SK-N-SH (cell line): ENCODE measurements at regions not wholly inside any gene's neighbourhood (a gene's known extent, or its start where the extent isn't known, plus 50 kb on each side); places are given as distances from the start of the nearest gene placed in this dataset.

Experiments used
- CTCF ChIA-PET: fragments of 300-600, 350-600 bp; formaldehyde crosslinking; extraction: SDS; loops from one replicate; lab custom pipeline; 2021; lab: Yijun Ruan, JAX
- POLR2A ChIA-PET: fragments of 350-600 bp; sonication (Branson Sonifier 250); formaldehyde crosslinking; extraction: SDS; loops from one replicate; lab custom pipeline; 2020; ENCODE audit warnings: antibody characterized with exemption, inconsistent platforms; lab: Yijun Ruan, JAX
- DNase-seq: peaks from one replicate; pipeline ENCODE4 v3.0.0; 2012
- H2AFZ ChIP-seq: fragments of 200-600 bp; sonication (generic); 2 replicates; pipeline ENCODE4 v1.8.1; 2016; ENCODE audit warnings: antibody characterized with exemption, mild to moderate bottlenecking, low read depth
- H3F3A ChIP-seq: fragments of 200-600 bp; sonication (generic); replicated peaks from 2 replicates; pipeline ENCODE3; 2016; ENCODE audit warnings: antibody characterized with exemption, mild to moderate bottlenecking; ENCODE audit not compliant: insufficient read depth
- H3K27ac ChIP-seq, 2 experiments: fragments of 200-500 bp in 1 of 2; fragments of 200-600 bp in 1 of 2; sonication (Bioruptor generic) in 1 of 2; sonication (generic), shearing (Covaris generic) in 1 of 2; 2 replicates each; pipeline versions ENCODE4 v1.5.1 to v1.6.1; 2014 to 2016; ENCODE audit warnings: low read depth in 2 of 2, inconsistent platforms in 1 of 2, low read length in 1 of 2, mild to moderate bottlenecking in 1 of 2, mixed read lengths in 1 of 2
- H3K27me3 ChIP-seq: fragments of 200-600 bp; sonication (generic), shearing (Covaris generic); 2 replicates; pipeline ENCODE4 v1.6.1; 2016; ENCODE audit warnings: mixed run types; ENCODE audit not compliant: insufficient read depth
- H3K36me3 ChIP-seq, 2 experiments: fragments of 200-500 bp in 1 of 2; fragments of 200-600 bp in 1 of 2; sonication (Bioruptor generic) in 1 of 2; sonication (generic) in 1 of 2; replicated peaks in 1 of 2; 2 replicates each; pipeline versions ENCODE3 to v1.5.1; 2014 to 2016; ENCODE audit warnings: low read length in 1 of 2, mild to moderate bottlenecking in 1 of 2; ENCODE audit not compliant: insufficient read depth in 2 of 2, control insufficient read depth in 1 of 2
- H3K4me1 ChIP-seq, 2 experiments: fragments of 200-500 bp in 1 of 2; fragments of 200-600 bp in 1 of 2; sonication (Bioruptor generic) in 1 of 2; sonication (generic), shearing (Covaris generic) in 1 of 2; 2 replicates each; pipeline versions ENCODE4 v1.5.1 to v1.6.1; 2014 to 2016; ENCODE audit warnings: low read depth in 1 of 2, low read length in 1 of 2, mixed run types in 1 of 2; ENCODE audit not compliant: insufficient read depth in 2 of 2, control insufficient read depth in 1 of 2
- H3K4me2 ChIP-seq: fragments of 200-600 bp; sonication (generic), shearing (Covaris generic); 2 replicates; pipeline ENCODE4 v1.6.1; 2017; ENCODE audit warnings: mixed run types
- H3K4me3 ChIP-seq, 2 experiments: fragments of 200-500 bp in 1 of 2; fragments of 200-600 bp in 1 of 2; sonication (Bioruptor generic) in 1 of 2; sonication (generic), shearing (Covaris generic) in 1 of 2; 2 replicates each; pipeline versions ENCODE4 v1.5.1 to v1.8.1; 2014 to 2016; ENCODE audit warnings: low read depth in 2 of 2, inconsistent platforms in 1 of 2, low read length in 1 of 2, mild to moderate bottlenecking in 1 of 2, mixed read lengths in 1 of 2, moderate library complexity in 1 of 2
- H3K79me2 ChIP-seq: fragments of 200-600 bp; sonication (generic); 2 replicates; pipeline ENCODE4 v1.8.1; 2017; ENCODE audit warnings: mild to moderate bottlenecking; ENCODE audit not compliant: insufficient read depth
- H3K9ac ChIP-seq: fragments of 200-600 bp; sonication (generic); 2 replicates; pipeline ENCODE4 v1.6.1; 2017; ENCODE audit warnings: mixed run types
- H3K9me2 ChIP-seq: fragments of 200-600 bp; sonication (generic); 2 replicates; pipeline ENCODE4 v1.6.1; 2017; ENCODE audit warnings: mixed run types
- H3K9me3 ChIP-seq: fragments of 200-600 bp; sonication (generic); 2 replicates; pipeline ENCODE4 v1.6.1; 2017; ENCODE audit warnings: mixed run types, mild to moderate bottlenecking, moderate library complexity
- H4K20me1 ChIP-seq: fragments of 200-600 bp; sonication (generic); 2 replicates; pipeline ENCODE4 v1.6.1; 2017; ENCODE audit warnings: mild to moderate bottlenecking, mixed run types; ENCODE audit not compliant: insufficient read depth
- FOSL2 ChIP-seq: IDR thresholded peaks from 2 replicates; pipeline ENCODE4 v1.4.0; 2012; ENCODE audit warnings: low read depth, mild to moderate bottlenecking, moderate library complexity, borderline replicate concordance
- GATA2 ChIP-seq: sonication (generic); formaldehyde crosslinking; IDR thresholded peaks from 2 replicates; pipeline ENCODE4 v1.5.0; 2020; ENCODE audit warnings: mild to moderate bottlenecking, missing genetic modification reagents
- RCOR1 ChIP-seq: fragments of 150-350 bp; IDR thresholded peaks from 2 replicates; pipeline ENCODE4 v1.6.1; 2017; ENCODE audit warnings: antibody characterized with exemption, low read length
- WGBS: methylation state at CpG from one replicate; pipeline ENCODE4 v1.1.6; 2017; ENCODE audit warnings: low lambda C conversion rate; 5-methylcytosine and 5-hydroxymethylcytosine counted together
- TF ChIP-seq, protein P1 (sequence below): IDR thresholded peaks from 2 replicates; pipeline ENCODE4 v1.4.0; 2012; ENCODE audit warnings: low read depth, borderline replicate concordance
- TF ChIP-seq, protein P2 (sequence below): IDR thresholded peaks from 2 replicates; pipeline ENCODE4 v1.4.0; 2012; ENCODE audit warnings: low read depth, borderline replicate concordance
- TF ChIP-seq, protein P3 (sequence below): IDR thresholded peaks from 2 replicates; pipeline ENCODE4 v1.6.1; 2012; ENCODE audit warnings: mild to moderate bottlenecking, low read depth, low read length, moderate library complexity

DNA sequence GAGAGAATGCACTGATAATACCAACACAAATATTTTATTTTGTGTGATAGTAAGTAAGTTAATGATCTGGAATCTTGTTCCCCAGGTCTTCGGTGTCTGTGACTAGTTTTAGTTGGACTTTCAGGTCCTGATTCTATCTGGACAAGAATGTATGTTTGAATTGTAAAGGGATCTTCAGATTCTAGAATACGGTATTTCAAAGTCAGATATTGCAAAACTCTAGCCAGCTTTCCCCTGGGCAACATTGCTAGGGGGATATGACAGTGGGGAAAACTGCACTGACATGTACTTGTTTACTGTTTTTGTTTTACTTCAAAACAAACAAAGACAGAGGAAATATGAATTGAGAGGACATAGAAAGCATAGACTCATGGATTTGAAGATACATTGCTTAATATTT, 489.0 kb downstream of the FAM133A start:
- Histone ChIP-seq H3K9ac (no peak overlapping the region), H3F3A (no peaks in the 10 kb centered on the region), H3K4me3 (no peak overlapping the region), H2AFZ (no peak overlapping the region), H3K4me1 (no peaks in the 10 kb centered on the region), H3K27ac (no peak overlapping the region), H3K9me3 (no peaks in the 10 kb centered on the region), H3K36me3 (no peaks in the 10 kb centered on the region), H3K79me2 (no peaks in the 10 kb centered on the region), H4K20me1 (no peaks in the 10 kb centered on the region), H3K9me2 (no peaks in the 10 kb centered on the region), H3K27me3 (no peaks in the 10 kb centered on the region), H3K4me2 (no peak overlapping the region)
- ChIA-PET CTCF (no interaction called here), POLR2A (no interaction called here)
- TF ChIP-seq, protein P1, sequence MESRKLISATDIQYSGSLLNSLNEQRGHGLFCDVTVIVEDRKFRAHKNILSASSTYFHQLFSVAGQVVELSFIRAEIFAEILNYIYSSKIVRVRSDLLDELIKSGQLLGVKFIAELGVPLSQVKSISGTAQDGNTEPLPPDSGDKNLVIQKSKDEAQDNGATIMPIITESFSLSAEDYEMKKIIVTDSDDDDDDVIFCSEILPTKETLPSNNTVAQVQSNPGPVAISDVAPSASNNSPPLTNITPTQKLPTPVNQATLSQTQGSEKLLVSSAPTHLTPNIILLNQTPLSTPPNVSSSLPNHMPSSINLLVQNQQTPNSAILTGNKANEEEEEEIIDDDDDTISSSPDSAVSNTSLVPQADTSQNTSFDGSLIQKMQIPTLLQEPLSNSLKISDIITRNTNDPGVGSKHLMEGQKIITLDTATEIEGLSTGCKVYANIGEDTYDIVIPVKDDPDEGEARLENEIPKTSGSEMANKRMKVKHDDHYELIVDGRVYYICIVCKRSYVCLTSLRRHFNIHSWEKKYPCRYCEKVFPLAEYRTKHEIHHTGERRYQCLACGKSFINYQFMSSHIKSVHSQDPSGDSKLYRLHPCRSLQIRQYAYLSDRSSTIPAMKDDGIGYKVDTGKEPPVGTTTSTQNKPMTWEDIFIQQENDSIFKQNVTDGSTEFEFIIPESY: no peak
- TF ChIP-seq, protein P2, sequence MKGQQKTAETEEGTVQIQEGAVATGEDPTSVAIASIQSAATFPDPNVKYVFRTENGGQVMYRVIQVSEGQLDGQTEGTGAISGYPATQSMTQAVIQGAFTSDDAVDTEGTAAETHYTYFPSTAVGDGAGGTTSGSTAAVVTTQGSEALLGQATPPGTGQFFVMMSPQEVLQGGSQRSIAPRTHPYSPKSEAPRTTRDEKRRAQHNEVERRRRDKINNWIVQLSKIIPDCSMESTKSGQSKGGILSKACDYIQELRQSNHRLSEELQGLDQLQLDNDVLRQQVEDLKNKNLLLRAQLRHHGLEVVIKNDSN: no peak
- DNase-seq: no peak
- 5% methylated on average over 2 of the region's 2 CpGs for WGBS

DNA sequence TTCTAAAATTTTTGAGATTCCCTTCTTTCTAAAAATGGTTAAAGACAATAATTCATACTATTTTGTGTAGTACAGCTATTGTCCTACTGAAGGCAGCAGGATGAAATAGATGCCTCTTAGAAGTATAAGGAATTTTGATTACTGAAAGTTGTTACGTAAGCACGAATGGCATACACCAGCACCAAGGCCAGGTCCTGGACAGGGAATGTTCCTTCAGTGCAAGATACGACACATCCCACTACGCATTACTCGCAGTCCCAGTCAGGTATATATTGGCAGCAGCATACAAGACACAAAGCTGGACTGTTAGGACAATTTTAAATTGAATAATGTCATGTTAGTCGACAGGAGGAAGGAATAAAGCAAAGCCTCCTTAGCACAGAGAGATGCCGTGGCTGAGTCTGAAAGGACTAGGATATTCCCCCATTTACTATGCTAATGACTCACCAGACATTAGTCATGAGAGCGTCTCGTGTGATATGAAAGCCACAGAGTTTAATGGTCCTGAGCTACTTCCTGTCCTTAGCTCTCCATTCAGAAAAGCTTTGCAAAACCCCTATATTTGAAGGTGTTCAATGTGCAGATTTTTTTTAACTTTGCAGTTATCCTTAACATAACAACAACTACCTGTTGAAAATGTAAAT, 504.3 kb downstream of the FAM133A start:
- Histone ChIP-seq H3F3A (no peaks in the 10 kb centered on the region), H3K36me3 (no peaks in the 10 kb centered on the region), H3K9me3 (no peaks in the 10 kb centered on the region), H3K9me2 (0 out of 2 replicates have a peak, but pooled peaks cover 3% of the 10 kb centered on the region), H3K4me1 (no peaks in the 10 kb centered on the region), H4K20me1 (no peaks in the 10 kb centered on the region), H3K4me3 (no peak overlapping the region), H3K79me2 (no peaks in the 10 kb centered on the region), H3K27ac (no peak overlapping the region), H2AFZ (no peak overlapping the region), H3K27me3 (no peaks in the 10 kb centered on the region), H3K4me2 (0 out of 2 replicates have a peak overlapping the region, but pooled peaks have one; percentile 40), H3K9ac (no peak overlapping the region)
- no peak for DNase-seq
- 4% methylated on average over 9 of the region's 9 CpGs for WGBS
- ChIA-PET CTCF (no interaction called here), POLR2A (no interaction called here)
- TF ChIP-seq, protein P1: no peak
- TF ChIP-seq GATA2 (CRISPR knock-in tag) (no peak), FOSL2 (peak; percentile 47; the same call in 1 of the 2 replicates), RCOR1 (no peak)
- TF ChIP-seq, protein P3, sequence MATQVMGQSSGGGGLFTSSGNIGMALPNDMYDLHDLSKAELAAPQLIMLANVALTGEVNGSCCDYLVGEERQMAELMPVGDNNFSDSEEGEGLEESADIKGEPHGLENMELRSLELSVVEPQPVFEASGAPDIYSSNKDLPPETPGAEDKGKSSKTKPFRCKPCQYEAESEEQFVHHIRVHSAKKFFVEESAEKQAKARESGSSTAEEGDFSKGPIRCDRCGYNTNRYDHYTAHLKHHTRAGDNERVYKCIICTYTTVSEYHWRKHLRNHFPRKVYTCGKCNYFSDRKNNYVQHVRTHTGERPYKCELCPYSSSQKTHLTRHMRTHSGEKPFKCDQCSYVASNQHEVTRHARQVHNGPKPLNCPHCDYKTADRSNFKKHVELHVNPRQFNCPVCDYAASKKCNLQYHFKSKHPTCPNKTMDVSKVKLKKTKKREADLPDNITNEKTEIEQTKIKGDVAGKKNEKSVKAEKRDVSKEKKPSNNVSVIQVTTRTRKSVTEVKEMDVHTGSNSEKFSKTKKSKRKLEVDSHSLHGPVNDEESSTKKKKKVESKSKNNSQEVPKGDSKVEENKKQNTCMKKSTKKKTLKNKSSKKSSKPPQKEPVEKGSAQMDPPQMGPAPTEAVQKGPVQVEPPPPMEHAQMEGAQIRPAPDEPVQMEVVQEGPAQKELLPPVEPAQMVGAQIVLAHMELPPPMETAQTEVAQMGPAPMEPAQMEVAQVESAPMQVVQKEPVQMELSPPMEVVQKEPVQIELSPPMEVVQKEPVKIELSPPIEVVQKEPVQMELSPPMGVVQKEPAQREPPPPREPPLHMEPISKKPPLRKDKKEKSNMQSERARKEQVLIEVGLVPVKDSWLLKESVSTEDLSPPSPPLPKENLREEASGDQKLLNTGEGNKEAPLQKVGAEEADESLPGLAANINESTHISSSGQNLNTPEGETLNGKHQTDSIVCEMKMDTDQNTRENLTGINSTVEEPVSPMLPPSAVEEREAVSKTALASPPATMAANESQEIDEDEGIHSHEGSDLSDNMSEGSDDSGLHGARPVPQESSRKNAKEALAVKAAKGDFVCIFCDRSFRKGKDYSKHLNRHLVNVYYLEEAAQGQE: 0 out of 2 replicates have a peak, but pooled peaks have one; percentile 53
